ENCODE measurements at regions not wholly inside any gene's neighbourhood (a gene's known extent, or its start where the extent isn't known, plus 50 kb on each side); places are given as distances from the start of the nearest gene placed in this dataset.

GRCh38 chr9:108687006-108687987 lies 168.5 kb downstream of the ACTL7B start:
- TF ChIP-seq CTCF (conservative IDR thresholded peaks at IDR 0.05; ENCODE audit: low read length) (no peak), EZH2phosphoT487 (IDR thresholded peaks at IDR 0.05; ENCODE audit: borderline replicate concordance) (no peak)

Data from Loucy (cell line).